MCF 10A (cell line): ENCODE measurements at regions not wholly inside any gene's neighbourhood (a gene's known extent, or its start where the extent isn't known, plus 50 kb on each side); places are given as distances from the start of the nearest gene placed in this dataset.
"Not testable (repeated sequence)": the region's sequence is repeated elsewhere in the genome, so short reads cannot be mapped to it uniquely, and the experiment has no call there.

ENCODE experiments used
- BruUV-seq: library from RNA; stranded (reverse); fragments of 400-500 nt; replicated peaks from 2 replicates; lab custom pipeline; 2021; lab: Mats Ljungman, UMichigan
- CTCF ChIA-PET: fragments of 300-600 bp; sonication (Branson Sonifier 250); formaldehyde crosslinking; extraction: SDS; loops from one replicate; lab custom pipeline; 2021; ENCODE audit warnings: antibody characterized with exemption, inconsistent platforms; lab: Yijun Ruan, JAX
- POLR2A ChIA-PET: fragments of 300-600, 350-650 bp; sonication (Branson Sonifier 250); formaldehyde crosslinking; extraction: SDS; loops from one replicate; lab custom pipeline; 2020; ENCODE audit warnings: antibody characterized with exemption, inconsistent platforms; lab: Yijun Ruan, JAX
- DNase-seq: peaks from one replicate; pipeline ENCODE4 v3.0.0-alpha.2; 2018; ENCODE audit not compliant: unreplicated experiment
- H3K27ac Mint-ChIP-seq: one replicate; pipeline ENCODE4 v1.8.0; 2022; ENCODE audit warnings: mild to moderate bottlenecking, low read depth, mixed read lengths; ENCODE audit not compliant: unreplicated experiment
- H3K27me3 Mint-ChIP-seq: one replicate; pipeline ENCODE4 v1.8.0; 2022; ENCODE audit warnings: mixed read lengths; ENCODE audit not compliant: insufficient read depth, unreplicated experiment
- H3K36me3 Mint-ChIP-seq: one replicate; pipeline ENCODE4 v1.8.0; 2022; ENCODE audit warnings: mild to moderate bottlenecking, moderate library complexity, mixed read lengths; ENCODE audit not compliant: insufficient read depth, unreplicated experiment
- H3K4me1 Mint-ChIP-seq: one replicate; pipeline ENCODE4 v1.8.0; 2022; ENCODE audit warnings: mixed read lengths; ENCODE audit not compliant: insufficient read depth, unreplicated experiment
- H3K4me3 Mint-ChIP-seq: one replicate; pipeline ENCODE4 v1.8.0; 2022; ENCODE audit warnings: mild to moderate bottlenecking, moderate library complexity, mixed read lengths; ENCODE audit not compliant: unreplicated experiment
- H3K9me3 Mint-ChIP-seq: one replicate; pipeline ENCODE4 v1.8.0; 2022; ENCODE audit warnings: mixed read lengths; ENCODE audit not compliant: unreplicated experiment
- CTCF ChIP-seq: fragments of 200-600 bp; IDR thresholded peaks from one replicate; pipeline ENCODE4 v1.8.0; 2022; ENCODE audit warnings: antibody characterized with exemption, mild to moderate bottlenecking; ENCODE audit not compliant: unreplicated experiment
- intact Hi-C: fragments of 100-400 bp; cut with micrococcal nuclease; formaldehyde crosslinking; loops from 2 replicates; pipeline ENCODE4 v1.14.1; 2022

GRCh38 chr21:14824126-14824525 is 240.7 kb downstream of the NRIP1 start:
- Mint-ChIP-seq H3K27ac (no peak overlapping the region), H3K36me3 (peaks cover 4% of the 10 kb centered on the region), H3K9me3 (no peaks in the 10 kb centered on the region), H3K27me3 (no peaks in the 10 kb centered on the region), H3K4me3 (no peak overlapping the region), H3K4me1 (no peaks in the 10 kb centered on the region)
- ChIA-PET CTCF (no interaction called here), POLR2A (no interaction called here)
- intact Hi-C loops, result no loop called here
- TF ChIP-seq CTCF, result no peak
- no TSS peak for BruUV-seq
- no peak for DNase-seq

DNA sequence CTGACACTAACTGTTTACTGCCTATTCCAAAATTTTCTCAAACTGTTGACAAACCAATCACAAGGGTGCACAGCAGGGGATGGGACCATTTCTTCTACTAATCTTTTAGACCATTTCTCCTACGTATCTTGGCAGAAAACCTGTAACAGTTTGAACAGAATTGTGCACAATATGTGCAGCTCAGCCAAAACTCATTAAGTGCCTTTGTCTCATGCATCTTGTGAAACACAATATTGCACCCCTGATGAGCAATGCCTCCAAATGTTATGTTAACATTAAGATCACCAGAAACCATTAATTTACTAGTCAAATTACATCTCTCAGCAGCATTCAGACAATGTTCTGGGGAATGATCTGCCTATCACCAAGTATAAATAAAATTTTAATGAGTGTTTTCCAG is 247.5 kb downstream of the NRIP1 start:
- Mint-ChIP-seq H3K4me3 (no peak overlapping the region), H3K4me1 (no peaks in the 10 kb centered on the region), H3K36me3 (no peaks in the 10 kb centered on the region), H3K27ac (no peak overlapping the region), H3K9me3 (peaks cover 6% of the 10 kb centered on the region), H3K27me3 (no peaks in the 10 kb centered on the region)
- CTCF ChIA-PET, result interaction anchor here (1.1 kb wide), 1 partner anchor 1315 kb away, joined by 5 read pairs; no protein-coding TSS in a partner anchor
- peak; percentile 8 for DNase-seq
- POLR2A ChIA-PET, result no interaction called here
- intact Hi-C loops, result no loop called here
- no TSS peak for BruUV-seq
- no peak for TF ChIP-seq CTCF

DNA sequence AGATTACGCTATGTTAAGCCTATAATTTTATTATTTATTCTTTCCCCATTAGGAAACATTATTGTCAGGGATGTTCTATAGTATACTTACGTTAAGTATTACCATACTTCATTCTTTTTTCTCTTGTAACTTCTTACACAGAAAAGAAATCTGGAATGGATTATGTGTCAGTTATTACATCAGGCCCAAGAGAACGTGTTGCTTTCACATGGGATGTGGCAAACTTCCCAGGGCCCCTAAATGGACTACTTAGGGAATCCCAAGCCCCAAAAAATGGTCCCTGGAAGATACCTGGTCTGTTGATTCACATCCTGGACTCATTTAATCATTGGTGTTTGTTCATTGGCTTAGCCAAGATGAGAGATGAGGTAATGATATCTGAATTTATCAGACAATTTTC is 249.8 kb downstream of the NRIP1 start:
- no peaks in the 10 kb centered on the region for H3K4me1 Mint-ChIP-seq
- CTCF ChIA-PET, result no interaction called here
- no TSS peak for BruUV-seq
- intact Hi-C loops, result no loop called here
- no peak overlapping the region for H3K27ac Mint-ChIP-seq
- POLR2A ChIA-PET, result interaction anchor here (0.7 kb wide), 1 partner anchor 8 kb away, joined by 3 read pairs; no protein-coding TSS in a partner anchor
- TF ChIP-seq CTCF, result no peak
- H3K9me3 Mint-ChIP-seq, result peaks cover 8% of the 10 kb centered on the region
- no peaks in the 10 kb centered on the region for H3K36me3 Mint-ChIP-seq
- no peaks in the 10 kb centered on the region for H3K27me3 Mint-ChIP-seq
- H3K4me3 Mint-ChIP-seq, result no peak overlapping the region
- no peak for DNase-seq

DNA sequence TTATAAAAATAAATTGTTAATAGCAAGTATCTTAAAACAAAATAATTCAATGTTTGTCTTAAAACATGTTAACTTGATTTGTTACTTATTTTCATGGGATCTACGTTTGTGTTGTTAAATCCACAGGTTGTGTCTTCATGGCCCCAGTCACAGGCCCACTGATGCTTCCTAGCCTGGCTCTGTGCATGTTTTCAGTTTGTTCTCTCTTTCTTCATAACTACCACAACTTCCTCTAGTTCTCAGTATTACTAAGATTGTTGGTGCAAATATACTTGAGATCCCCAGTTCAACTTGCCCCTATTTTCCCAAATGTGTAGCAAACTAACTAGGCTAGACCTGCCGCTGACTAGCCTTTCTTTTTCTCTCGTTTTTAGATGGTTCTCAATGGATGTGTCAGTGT is 250.5 kb downstream of the NRIP1 start:
- Mint-ChIP-seq H3K4me3 (no peak overlapping the region), H3K36me3 (no peaks in the 10 kb centered on the region), H3K27ac (no peak overlapping the region), H3K27me3 (no peaks in the 10 kb centered on the region), H3K9me3 (peaks cover 8% of the 10 kb centered on the region), H3K4me1 (no peaks in the 10 kb centered on the region)
- no peak for DNase-seq
- BruUV-seq, result no TSS peak
- CTCF ChIA-PET, result no interaction called here
- intact Hi-C loops, result no loop called here
- POLR2A ChIA-PET, result no interaction called here
- TF ChIP-seq CTCF, result no peak

DNA sequence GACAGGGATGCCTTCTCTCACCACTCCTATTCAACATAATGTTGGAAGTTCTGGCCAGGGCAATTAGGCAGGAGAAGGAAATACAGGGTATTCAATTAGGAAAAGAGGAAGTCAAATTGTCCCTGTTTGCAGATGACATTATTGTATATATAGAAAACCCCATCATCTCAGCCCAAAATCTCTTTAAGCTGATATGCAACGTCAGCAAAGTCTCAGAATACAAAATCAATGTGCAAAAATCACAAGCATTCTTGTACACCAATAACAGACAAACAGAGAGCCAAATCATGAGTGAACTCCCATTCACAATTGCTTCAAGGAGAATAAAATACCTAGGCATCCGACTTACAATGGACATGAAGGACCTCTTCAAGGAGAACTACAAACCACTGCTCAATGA is 258.1 kb upstream of the SAMSN1 start:
- H3K27ac Mint-ChIP-seq, POLR2A ChIA-PET, H3K4me3 Mint-ChIP-seq, DNase-seq, CTCF ChIA-PET, H3K4me1 Mint-ChIP-seq, intact Hi-C loops, H3K9me3 Mint-ChIP-seq, BruUV-seq, H3K27me3 Mint-ChIP-seq, H3K36me3 Mint-ChIP-seq: not testable (repeated sequence)
